DMS 273 treated with DMSO at 0.1 percent for 48 hours (cell line): ENCODE measurements at regions not wholly inside any gene's neighbourhood (a gene's known extent, or its start where the extent isn't known, plus 50 kb on each side); places are given as distances from the start of the nearest gene placed in this dataset.
"Not testable (repeated sequence)": the region's sequence is repeated elsewhere in the genome, so short reads cannot be mapped to it uniquely, and the experiment has no call there.

Source experiments
- DNase-seq: peaks from one replicate; lab custom pipeline; 2025; lab: John Stamatoyannopoulos, UW

DNA sequence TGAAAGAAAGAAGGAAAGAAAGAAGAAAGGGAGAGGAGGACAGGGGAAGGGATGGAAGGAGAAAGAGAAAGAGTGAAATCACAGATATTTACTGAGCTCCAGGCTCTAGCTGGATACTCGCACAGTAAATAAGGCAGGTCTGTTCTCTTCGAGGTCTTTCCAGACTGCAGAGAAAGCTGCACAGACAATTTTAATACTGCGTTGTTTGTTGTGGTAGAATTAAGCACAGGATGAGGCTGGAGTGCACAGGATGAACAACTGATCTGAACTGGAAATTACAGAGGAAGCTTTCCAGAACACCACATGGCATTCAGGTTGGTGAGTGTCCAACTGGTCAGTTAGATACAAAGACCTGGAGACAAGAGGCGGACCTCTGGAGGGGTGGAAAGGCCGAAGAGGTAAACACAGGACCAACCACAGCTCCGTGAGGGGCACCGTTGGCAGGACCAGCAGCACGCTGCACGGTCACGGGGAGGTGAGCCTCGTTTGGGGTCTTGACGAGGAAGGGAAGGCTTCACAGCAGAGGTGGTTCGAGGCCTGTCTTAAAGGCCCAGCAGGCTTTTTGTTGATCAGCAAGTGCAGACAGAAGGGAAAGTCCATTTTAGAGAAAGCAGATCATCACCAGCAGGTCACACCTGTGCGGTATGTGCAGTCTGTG, 121.7 kb downstream of the ATP6V0E2 start:
- not testable (repeated sequence) for DNase-seq

DNA sequence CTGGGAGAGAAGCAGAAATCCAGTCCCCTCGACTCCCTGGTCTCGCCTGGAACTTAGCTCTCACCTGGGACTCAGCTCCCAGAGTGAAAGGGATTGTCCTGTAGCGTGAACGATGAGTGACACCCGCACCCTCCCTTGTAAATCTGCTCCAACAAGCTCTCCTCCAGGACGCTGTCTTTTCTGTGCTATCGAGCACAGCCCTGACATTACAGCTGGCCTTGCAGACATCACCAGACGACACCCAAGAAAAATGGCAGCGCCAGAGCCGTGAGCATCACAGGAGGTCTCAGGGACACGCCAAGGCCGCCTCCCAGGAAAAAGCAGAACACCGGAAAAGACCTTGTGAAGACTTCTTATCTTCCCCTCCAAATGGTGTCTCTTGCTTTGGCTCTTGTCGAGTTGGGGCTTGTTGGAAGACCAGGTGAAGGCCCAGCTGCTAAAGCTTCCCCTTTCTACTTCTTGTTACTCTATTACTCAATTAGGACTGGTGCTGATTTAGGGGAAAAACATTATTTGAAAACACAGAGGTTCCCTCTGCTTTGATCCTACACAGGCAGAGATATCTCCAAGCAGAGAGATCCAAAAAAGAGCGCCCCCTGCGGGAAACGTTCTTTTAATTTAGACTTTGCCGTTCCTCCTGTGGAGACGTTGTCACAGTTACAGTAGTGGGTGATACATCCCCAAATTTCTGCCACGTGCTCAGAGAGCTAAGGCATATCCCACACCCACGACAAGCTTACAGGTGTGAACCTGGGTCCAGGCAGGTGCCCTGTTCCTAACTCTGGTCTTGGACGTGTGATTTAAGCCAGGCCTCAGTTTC, 127.2 kb downstream of the ATP6V0E2 start:
- not testable (repeated sequence) for DNase-seq

DNA sequence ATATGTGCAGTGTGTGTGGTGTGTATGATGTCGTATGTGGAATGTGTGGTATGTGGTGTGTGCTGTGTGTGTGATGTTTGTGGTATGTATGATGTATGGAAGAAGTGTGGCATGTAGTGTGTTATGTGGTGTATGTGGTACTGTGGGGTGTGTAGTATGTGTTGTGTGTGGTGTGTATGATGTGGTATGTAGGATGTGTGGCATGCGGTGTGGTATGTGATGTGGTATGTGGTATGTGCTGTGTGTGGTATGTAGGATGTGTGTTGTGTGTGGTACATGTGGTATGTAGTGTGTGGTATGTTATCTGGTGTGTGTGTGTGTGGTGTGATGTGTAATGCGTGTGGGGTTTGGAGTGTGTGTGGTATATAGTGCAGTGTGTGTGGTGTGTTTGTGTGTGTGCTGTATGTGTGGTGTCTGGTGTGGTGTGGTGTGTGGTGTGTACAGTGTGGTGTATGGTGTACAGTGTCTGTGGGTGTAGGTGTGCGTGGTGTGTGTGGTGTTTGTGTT, 129.6 kb downstream of the ATP6V0E2 start:
- no peak for DNase-seq

DNA sequence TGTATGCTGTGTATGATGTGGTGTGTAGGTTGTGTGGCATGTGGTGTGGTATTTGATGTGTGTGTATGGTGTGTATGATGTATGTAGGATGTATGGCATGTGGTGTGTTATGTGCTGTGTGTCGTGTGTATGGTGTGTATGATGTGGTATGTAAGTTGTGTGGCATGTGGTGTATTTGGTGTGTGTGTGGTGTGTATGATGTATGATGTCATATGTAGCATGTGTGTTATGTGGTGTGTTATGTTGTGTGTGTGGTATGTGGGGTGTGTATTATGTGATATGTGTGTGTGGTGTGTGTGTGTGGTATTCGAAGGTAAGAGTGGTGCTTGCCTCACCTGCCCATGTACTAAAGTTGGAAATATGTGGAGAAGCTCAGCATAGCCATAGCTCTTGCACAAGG, 130.2 kb downstream of the ATP6V0E2 start:
- DNase-seq, result not testable (repeated sequence)

DNA sequence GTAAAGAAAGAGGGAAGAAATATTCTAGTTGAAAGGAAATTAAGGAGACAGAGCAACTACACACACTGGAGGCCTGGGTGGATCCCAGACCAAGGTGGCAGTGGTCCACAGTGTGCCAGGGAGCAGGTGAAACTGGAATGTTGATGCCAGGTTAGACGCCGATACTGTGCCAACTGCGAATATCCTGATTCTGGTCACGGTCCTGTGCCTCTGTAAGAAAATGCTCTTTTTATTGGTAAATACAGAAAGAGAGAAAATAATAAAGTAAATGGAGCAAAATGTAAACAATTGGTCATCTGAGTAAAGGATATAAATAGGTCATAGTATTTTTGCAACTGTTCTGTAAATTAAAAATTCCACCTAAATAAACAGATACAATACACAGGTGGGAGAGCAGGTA, 131.1 kb downstream of the ATP6V0E2 start:
- DNase-seq, result not testable (repeated sequence)

DNA sequence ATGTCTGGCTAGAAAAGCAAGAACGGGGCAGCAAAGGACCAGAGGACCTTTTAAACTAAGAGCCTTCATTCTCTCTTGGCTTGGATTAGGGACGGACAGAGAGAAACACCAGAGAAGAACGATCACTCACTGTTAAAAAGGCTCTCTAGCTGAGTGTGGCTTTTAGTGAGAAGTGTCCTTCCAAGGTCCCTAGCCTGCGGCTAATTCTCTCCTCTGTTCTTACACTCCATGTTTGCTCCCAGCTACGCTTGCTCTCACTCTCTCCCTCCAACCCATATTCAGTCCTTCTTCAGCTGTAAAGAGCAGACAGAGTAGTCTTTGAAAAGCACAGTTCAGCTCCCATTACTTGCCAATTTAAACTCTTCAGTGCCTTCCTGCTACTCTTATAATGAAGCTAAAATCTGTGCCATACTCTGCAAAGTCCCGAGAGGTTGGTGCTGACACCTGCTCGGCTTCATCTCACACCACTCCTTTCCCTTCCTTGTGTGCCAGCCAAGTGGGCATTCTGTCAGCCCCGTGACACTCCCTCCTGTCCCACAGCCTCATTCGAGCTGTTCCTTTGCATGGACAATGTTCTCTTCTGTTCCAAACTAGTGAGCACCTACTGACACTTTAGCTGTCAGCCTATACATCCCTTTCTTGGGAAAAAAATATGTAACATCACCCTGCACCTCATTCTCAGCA, 136.0 kb downstream of the ATP6V0E2 start:
- DNase-seq, result not testable (repeated sequence)

GRCh38 chr7:150016651-150017189, 143.0 kb downstream of the ATP6V0E2 start:
- not testable (repeated sequence) for DNase-seq

DNA sequence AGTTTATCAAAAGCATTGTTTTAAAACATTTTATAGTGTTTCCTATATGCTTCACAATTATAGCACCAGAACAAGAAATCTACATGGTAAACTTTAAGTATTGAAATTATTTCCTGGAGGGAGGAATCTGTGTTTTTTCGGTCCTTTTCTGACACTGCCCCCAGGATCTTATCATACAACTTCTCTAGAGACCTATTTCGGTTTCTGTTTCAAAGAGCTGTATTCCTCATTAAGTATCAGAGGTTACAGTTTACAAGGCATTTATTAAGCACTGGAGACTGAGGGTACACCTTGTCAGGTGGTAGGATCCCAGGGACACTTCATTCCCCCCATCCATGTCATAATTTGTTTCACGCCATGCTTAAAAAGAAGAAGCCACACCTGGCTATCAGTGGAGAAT, 146.4 kb downstream of the ATP6V0E2 start:
- DNase-seq, result not testable (repeated sequence)

DNA sequence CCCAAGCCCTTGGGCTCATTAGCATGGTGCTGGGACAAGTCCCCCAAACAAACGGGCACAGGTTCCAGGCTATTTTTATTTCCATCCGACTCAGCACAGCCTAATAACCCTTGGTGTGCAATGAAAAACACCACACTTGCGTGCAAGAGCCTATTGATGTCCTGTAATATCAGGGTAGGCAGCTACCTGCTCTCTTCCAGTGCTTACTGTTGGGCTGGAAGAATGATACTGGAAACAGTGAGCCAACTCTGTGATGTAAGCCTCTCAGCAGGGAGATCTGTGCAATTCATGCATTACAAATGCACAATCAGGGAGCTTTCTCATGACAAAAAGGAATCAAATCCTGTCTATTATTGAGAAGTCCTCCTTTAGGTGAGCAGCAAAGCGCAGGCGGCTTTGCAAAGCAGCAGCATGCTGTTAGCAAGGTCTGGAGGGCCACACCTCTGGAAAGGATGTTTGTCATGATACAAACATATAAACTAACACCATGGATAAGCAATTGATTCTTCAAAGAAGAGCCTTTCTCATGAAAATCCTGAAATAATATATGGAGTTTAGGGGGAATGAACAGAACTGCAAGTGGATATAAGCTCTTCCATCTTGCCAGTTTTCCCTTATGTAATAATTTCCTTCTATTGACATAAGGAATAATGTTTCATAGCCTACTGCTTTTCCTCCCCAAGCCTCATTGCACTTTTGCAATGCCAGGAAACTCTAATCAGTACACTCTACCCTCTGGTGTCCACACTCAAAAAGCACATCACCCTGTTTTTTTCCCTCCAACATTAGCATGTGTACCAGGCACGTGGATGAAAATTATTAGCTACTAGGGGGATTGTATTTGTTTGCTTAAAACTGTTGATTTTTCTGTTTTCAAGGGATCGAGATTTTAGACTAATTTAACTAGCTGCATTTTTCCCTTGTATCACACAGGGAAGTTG, 151.1 kb downstream of the ATP6V0E2 start:
- not testable (repeated sequence) for DNase-seq

- DNase-seq, result not testable (repeated sequence)
Observed at GRCh38 chr7:150025802-150026201, 152.0 kb downstream of the ATP6V0E2 start.

- DNase-seq, result not testable (repeated sequence)
Observed at GRCh38 chr7:150028344-150029012, 154.7 kb downstream of the ATP6V0E2 start.

DNA sequence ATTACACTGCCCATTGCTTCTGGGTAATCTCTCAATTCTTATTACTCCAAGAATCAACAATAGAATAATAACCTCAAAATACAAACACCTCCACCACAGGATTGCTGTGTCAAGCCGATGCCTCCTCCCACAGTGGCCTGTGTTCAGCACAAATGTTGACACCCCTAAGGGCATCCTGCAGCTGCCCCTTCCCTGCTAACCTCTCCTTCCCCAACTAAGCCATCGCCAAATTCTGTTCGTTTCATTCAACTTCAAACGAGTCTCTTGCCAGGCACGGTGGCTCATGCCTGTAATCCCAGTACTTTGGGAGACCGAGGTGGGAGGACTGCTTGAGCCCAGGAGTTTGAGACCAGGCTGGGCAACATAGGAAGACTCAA, 155.2 kb downstream of the ATP6V0E2 start:
- DNase-seq, result not testable (repeated sequence)

- DNase-seq, result not testable (repeated sequence)
Observed at GRCh38 chr7:150031733-150032132, 158.0 kb downstream of the ATP6V0E2 start.

DNA sequence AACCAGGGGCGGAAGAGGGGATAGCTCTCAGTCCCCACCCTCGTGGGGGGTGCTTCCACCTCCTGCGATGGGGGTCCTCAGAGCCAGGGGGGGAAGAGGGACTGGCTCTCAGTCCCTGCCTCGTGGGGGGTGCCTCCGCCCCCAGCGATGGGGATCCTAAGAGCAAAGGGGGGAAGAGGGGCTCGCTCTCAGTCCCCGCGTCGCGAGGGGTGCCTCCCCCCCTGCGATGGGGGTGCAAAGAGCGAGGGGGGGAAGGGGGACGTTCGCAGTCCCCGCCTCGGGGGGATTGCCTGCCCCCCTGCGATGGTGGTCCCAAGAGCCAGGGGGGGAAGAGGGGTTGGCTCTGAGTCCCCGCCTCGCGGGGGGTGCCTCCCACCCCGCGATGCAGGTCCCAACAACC, 159.9 kb downstream of the ATP6V0E2 start:
- DNase-seq, result not testable (repeated sequence)

DNA sequence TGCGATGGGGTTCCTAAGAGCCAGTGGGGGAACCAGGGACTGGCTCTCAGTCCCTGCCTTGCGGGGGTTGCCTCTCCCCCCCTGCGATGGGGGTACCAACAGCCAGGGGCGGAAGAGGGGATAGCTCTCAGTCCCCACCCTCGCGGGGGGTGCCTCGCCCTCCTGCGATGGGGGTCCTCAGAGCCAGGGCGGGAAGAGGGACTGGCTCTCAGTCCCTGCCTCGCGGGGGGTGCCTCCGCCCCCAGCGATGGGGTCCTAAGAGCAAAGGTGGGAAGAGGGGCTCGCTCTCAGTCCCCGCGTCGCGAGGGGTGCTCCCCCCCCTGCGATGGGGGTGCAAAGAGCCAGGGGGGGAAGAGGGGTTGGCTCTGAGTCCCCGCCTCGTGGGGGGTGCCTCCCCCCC, 162.0 kb downstream of the ATP6V0E2 start:
- DNase-seq, result not testable (repeated sequence)

DNA sequence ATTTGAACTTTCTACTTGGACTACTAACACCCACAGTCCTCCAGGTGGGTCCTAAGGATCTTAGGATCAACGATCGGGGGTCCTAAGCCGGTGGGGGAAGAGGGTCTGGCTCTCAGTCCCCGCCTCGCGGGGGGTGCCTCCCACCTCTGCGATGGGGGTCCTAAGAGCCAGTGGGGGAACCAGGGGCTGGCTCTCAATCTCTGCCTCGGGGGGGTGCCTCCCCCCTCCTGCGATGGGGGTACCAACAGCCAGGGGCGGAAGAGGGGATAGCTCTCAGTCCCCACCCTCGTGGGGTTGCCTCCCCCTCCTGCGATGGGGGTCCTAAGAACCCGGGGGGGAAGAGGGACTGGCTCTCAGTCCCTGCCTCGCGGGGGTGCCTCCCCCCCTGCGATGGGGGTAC, 165.3 kb downstream of the ATP6V0E2 start:
- not testable (repeated sequence) for DNase-seq

- DNase-seq, result not testable (repeated sequence)
Observed at GRCh38 chr7:150042281-150042680, 168.5 kb downstream of the ATP6V0E2 start.

DNA sequence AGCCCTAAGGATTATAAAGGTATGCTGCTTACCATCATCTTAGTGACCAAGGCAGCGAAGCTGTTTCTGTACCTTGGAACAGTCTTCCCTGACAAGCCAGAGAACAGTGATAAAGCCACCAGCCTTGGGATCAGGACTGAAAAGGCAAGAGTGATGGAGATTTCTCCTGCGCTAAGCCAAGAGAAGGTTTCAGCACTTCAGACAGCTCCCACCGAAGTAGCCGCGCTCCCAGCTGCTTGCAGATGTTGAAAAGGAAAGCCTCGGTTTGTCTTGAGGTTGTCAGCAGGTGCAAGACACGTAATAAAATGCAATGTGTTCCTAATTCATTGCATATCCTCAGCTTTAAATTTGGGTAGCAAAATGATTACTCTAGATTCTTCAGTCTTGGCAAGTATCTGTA, 171.0 kb downstream of the ATP6V0E2 start:
- not testable (repeated sequence) for DNase-seq

- not testable (repeated sequence) for DNase-seq
Observed at GRCh38 chr7:150045596-150045995, 171.8 kb downstream of the ATP6V0E2 start.
